RPMI7951 (cell line): ENCODE measurements at regions not wholly inside any gene's neighbourhood (a gene's known extent, or its start where the extent isn't known, plus 50 kb on each side); places are given as distances from the start of the nearest gene placed in this dataset.

ENCODE experiments used
- DNase-seq: peaks from one replicate; pipeline ENCODE4 v3.0.0-alpha.2; 2012; ENCODE audit warnings: low read depth

DNA sequence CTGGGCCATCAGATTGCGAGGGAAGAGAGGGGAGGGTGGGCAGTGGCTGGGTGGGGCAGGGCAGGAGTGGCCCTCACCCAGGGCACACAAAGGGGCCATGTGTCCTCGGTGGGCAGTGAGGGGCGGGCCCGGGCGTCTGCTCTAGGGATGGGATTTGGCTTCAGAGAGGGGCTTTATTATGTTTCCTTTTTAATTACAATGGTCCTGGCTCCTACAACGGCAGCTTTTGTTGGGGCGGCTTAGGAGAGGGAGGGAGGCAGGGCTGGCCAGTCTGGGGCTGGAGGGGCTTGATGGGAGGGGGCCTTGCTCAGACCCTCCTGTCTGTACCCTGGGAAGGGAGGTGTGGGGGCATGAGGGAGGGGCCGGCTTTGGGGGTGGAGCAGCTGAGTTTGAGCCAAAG, 102.8 kb upstream of the WNT4 start:
- no peak for DNase-seq

GRCh38 chr1:22246755-22247480, 104.0 kb upstream of the WNT4 start:
- no peak for DNase-seq

GRCh38 chr1:22247527-22248245, 104.8 kb upstream of the WNT4 start:
- no peak for DNase-seq

GRCh38 chr1:22248746-22249145, 105.8 kb upstream of the WNT4 start:
- DNase-seq = no peak

DNA sequence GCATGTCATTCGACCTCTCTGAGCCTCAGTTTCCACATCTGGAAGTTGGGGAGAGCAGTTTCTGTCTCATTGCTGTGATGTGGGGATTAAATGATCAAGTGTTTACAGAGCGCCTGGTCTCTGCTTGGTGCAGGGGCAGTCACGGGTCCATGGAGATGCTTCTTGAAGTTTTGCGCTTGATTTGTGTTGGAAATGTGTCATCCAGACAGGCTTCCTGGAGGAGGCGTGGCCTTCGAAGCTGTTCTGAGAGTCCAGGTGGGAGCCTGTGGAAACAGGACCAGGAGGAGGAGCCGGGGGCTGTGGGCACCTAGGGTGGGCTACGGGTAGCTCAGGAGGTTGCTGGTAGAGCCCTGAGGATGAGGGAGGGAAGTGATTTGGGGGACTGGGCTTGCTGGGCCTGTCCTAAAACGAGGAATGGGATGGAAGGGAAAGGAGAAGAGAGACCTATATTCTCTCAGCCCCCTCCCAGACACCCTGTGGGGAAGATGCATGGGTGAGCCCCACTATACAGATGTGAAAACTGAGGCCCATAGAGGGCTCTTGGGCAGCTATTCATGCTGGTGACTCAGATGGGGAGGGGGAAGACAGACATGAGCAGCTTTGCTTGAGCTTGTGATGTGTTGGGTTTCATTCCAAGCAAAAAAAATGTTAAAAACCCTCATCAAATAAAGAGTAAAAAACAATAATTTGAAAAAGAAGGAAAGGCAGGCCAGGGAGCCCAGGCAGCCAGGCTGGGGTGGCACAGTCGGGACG, 107.2 kb upstream of the WNT4 start:
- DNase-seq = no peak

GRCh38 chr1:22250724-22251123, 107.8 kb upstream of the WNT4 start:
- peak; percentile 61 for DNase-seq

DNA sequence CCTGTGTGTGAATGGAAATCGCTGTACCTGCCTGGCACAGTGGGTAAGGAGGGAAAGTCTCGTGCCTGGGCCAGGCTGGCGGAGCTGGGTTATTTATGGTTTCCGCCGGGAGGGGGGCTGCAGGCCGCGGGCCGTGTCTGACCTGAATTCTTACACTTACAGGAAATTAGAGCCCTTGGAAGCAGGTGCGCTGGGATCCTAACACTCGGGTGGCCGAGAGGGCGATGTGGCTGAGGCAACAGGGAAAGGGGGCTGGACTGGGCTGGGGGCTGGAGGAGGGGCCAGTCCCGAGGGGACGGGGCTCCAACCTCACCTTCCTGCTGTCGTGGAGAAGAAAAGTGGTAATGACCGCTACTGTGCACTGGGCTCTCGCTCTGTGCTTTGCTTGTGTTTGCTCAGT, 109.4 kb upstream of the WNT4 start:
- DNase-seq = no peak

GRCh38 chr1:22253012-22253790, 110.3 kb upstream of the WNT4 start:
- DNase-seq = no peak

- DNase-seq = no peak
Observed at GRCh38 chr1:22254756-22255155, 111.9 kb upstream of the WNT4 start.

DNA sequence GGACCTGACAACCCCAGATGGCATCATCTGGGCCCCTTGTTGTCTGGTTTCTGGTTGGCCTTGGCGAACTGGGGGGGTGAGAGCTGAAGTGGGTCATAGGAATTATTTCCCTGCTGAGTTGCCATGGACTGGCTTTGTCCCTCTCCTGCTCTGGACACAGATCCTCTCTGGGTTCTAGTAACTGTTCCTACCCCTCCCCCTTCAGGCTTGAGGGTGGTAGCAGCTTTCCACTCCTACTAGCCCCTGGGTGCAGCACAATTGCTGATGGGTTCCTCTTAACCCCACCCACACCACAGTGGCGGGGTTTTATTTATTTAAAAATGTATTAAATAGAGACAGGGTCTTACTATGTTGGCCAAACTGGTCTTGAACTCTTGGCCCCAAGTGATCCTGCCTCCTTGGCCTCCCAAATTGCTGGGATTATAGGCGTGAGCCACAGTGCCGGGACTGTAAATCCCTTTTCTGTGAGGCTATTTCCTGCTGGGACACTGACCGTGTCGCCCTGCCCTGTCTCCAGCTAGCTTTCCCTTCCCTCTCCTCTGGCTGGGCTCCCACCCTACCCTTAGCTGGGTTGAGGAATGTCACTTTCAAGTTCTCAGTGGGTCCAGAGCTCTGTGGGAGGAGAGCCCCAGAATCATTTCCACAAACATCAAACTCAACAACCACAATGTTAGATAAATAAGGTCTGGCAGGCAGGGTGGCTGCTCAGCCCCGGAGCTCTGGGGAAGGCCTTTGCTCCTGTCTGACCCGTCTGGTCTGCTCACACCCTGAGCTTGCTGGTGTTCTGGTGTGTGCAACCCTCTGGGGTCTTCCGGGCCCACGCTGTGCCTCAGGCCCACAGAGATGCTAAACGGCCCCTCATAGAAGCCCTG, 112.7 kb upstream of the WNT4 start:
- DNase-seq = no peak

DNA sequence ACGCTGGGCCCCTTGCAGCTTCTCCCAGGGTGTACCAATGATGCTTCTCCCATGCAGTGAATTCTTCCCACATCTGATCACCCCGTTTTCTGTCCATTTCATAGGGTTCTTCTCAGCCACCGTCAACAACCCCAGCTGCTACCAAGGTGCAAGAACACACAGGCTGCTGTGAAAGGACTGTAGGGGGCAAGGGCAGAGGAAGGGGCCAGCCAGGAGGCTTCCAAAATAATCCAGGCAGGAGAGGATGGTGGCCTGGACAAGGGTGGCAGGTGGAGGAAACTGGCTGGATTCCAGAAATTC, 113.3 kb upstream of the WNT4 start:
- DNase-seq = no peak

GRCh38 chr1:22257290-22258275, 114.7 kb upstream of the WNT4 start:
- no peak for DNase-seq

GRCh38 chr1:22258698-22259097, 115.8 kb upstream of the WNT4 start:
- DNase-seq = no peak

DNA sequence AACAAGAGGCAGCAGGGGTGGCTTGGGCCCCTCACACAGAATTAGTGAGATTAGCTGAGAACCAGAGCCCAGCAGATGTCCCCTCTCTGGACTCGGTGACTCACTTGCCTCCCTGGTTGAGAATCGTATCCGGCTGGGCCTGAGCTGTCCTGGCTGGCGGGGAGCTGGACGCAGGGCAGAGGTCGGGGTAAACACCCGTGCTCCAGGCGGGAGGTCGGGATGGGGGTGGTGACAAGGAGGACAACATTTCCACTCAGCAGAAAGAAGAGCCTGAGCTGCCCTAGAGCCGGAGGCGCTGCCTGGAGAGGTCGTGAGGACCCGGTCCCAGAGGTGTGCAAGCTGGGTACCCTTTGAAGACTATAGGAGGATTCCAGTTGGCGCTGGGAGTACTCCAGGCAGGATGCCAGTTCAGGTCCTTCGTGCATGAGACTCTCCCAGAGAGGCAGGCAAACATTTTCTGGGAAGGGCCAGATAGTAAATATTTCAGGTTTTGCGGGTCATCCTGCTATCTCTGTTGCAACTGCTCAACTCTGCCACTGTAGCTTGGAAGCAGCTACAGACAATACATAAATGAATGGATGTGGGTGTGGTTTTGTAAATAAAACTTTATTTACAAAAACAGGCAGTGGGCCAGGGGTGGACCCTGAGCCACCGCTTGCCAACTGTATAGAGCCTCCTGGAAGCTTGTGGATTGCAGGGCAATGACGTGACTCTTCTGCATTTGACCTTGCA, 116.8 kb upstream of the WNT4 start:
- DNase-seq = peak; percentile 47

GRCh38 chr1:22260860-22261432, 118.0 kb upstream of the WNT4 start:
- DNase-seq = no peak

DNA sequence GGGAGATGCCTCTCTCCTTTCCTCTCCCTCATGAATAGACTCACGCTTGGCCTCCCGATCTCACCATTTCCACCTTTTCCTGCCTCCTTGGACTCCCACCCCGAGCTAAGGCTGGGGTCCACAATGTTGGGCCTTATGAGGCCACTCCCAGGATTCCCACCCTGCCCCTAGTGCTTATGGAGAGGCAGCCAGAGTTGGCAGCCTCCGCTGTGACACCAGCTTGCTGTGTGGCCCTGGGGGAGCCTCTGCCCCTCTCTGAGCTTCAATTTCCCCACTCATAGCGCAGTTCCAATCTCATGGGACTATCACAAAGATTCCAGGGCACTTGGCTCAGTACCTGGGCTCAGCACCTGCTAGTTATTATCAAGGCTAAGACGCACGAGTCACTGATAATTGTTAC, 118.7 kb upstream of the WNT4 start:
- DNase-seq = no peak

DNA sequence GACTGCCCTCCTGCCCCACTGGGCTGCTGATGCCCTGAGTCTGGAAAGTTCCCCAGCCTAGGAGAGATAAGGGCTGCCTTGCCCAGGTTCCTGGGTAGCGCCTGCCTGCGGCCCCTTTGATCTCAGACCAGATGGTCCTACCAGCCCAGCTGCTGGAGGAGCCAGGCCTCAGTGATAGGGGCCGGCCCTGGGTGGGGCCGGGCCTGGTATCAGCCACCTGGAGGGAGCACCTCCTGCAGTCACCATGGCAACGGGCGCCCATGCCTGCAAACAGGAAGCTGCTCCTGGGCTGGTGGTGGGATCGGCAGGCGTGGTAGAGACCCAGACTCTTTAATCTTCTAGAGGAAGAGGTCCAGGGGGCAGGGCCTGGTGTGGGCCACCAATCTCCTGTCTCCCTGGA, 119.7 kb upstream of the WNT4 start:
- no peak for DNase-seq

DNA sequence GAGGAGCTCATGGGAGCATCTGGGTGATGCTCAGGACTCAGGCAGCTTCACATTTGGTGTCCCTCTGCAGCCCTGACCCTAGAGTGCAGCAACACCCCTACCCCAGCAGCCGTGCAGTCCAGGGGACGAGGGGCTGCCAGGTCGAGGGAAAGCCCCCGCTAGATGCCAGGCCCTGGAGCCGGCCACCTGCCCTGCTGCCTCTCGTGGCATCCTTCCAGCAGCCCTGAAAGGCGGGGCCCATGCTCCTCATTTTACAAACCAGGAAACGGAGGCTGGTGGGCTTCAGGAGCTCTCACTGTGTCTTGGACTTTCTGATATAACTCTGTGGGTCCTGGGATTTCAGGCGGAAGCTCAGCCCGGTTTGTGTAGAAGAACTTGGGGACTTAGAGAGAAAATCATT, 120.5 kb upstream of the WNT4 start:
- no peak for DNase-seq
